OCI-LY7 (cell line): ENCODE measurements at regions not wholly inside any gene's neighbourhood (a gene's known extent, or its start where the extent isn't known, plus 50 kb on each side); places are given as distances from the start of the nearest gene placed in this dataset.

ENCODE experiments used
- BruUV-seq: library from RNA; stranded (reverse); fragments of 400-500 nt; replicated peaks from 2 replicates; lab custom pipeline; 2021; lab: Mats Ljungman, UMichigan
- CTCF ChIA-PET: fragments of 300-600 bp; sonication (Branson Sonifier 250); formaldehyde crosslinking; loops from one replicate; lab custom pipeline; 2022; ENCODE audit warnings: antibody characterized with exemption; ENCODE audit not compliant: unreplicated experiment; lab: Charles Lee
- POLR2A ChIA-PET: fragments of 300-600 bp; sonication (Branson Sonifier 250); formaldehyde crosslinking; loops from one replicate; lab custom pipeline; 2022; ENCODE audit warnings: antibody characterized with exemption; lab: Charles Lee
- DNase-seq: peaks from one replicate; pipeline ENCODE4 v3.0.0-alpha.2; 2015; ENCODE audit warnings: low spot score
- H2AFZ ChIP-seq: fragments of 200-600 bp; sonication (generic), shearing (Covaris generic); 2 replicates; pipeline ENCODE4 v1.6.1; 2014; ENCODE audit warnings: mild to moderate bottlenecking, antibody characterized with exemption, low read length, moderate library complexity
- H3K27ac ChIP-seq: fragments of 200-600 bp; sonication (generic); 2 replicates; pipeline ENCODE4 v1.5.1; 2014; ENCODE audit warnings: mixed run types, low read depth, mild to moderate bottlenecking, moderate library complexity, low read length, inconsistent platforms; ENCODE audit not compliant: poor library complexity, severe bottlenecking
- H3K36me3 ChIP-seq: fragments of 200-600 bp; sonication (generic); 2 replicates; pipeline ENCODE4 v1.6.1; 2014; ENCODE audit warnings: mild to moderate bottlenecking, antibody characterized with exemption, low read length, moderate library complexity, mixed read lengths; ENCODE audit not compliant: insufficient read depth
- H3K4me1 ChIP-seq: fragments of 200-600 bp; sonication (generic); 2 replicates; pipeline ENCODE4 v1.5.1; 2014; ENCODE audit warnings: mild to moderate bottlenecking, low read length; ENCODE audit not compliant: insufficient read depth, poor library complexity, severe bottlenecking
- H3K4me2 ChIP-seq: fragments of 200-600 bp; sonication (generic); 2 replicates; pipeline ENCODE4 v1.6.1; 2014; ENCODE audit warnings: mild to moderate bottlenecking, low read length
- H3K4me3 ChIP-seq: fragments of 200-600 bp; sonication (generic); 2 replicates; pipeline ENCODE4 v1.5.1; 2014; ENCODE audit warnings: mild to moderate bottlenecking, low read depth, low read length; ENCODE audit not compliant: poor library complexity, severe bottlenecking
- H3K79me2 ChIP-seq: fragments of 200-600 bp; sonication (generic); 2 replicates; pipeline ENCODE4 v1.6.1; 2016; ENCODE audit warnings: low read depth, mild to moderate bottlenecking, low read length, moderate library complexity, mixed read lengths; ENCODE audit not compliant: insufficient read depth
- H3K9me2 ChIP-seq: fragments of 200-600 bp; sonication (generic); 2 replicates; pipeline ENCODE4 v1.6.1; 2016; ENCODE audit warnings: mild to moderate bottlenecking, low read length, mixed read lengths; ENCODE audit not compliant: insufficient read depth
- H3K9me3 ChIP-seq: fragments of 200-600 bp; sonication (generic); 2 replicates; pipeline ENCODE4 v1.6.1; 2014; ENCODE audit warnings: mild to moderate bottlenecking, mixed run types, low read length, mixed read lengths
- H4K20me1 ChIP-seq: fragments of 200-600 bp; sonication (generic); 2 replicates; pipeline ENCODE4 v1.6.1; 2014; ENCODE audit warnings: mild to moderate bottlenecking, antibody characterized with exemption, low read length, moderate library complexity, mixed read lengths; ENCODE audit not compliant: insufficient read depth
- EZH2phosphoT487 ChIP-seq: fragments of 200-600 bp; sonication (generic); IDR thresholded peaks from 2 replicates; pipeline ENCODE4 v1.6.1; 2018; ENCODE audit warnings: low read depth, borderline replicate concordance, mild to moderate bottlenecking, mixed run types, antibody characterized with exemption, low read length, moderate library complexity, mixed read lengths
- intact Hi-C: fragments of 100-400 bp; cut with micrococcal nuclease; formaldehyde crosslinking; loops from one replicate; pipeline ENCODE4 v1.10.0; 2022; ENCODE audit not compliant: unreplicated experiment
- TF ChIP-seq, protein P1 (sequence below): fragments of 200-600 bp; sonication (generic); conservative IDR thresholded peaks from 2 replicates; pipeline ENCODE4 v1.5.1; 2014; ENCODE audit warnings: mild to moderate bottlenecking, antibody characterized with exemption, low read length, moderate library complexity, mixed read lengths

DNA sequence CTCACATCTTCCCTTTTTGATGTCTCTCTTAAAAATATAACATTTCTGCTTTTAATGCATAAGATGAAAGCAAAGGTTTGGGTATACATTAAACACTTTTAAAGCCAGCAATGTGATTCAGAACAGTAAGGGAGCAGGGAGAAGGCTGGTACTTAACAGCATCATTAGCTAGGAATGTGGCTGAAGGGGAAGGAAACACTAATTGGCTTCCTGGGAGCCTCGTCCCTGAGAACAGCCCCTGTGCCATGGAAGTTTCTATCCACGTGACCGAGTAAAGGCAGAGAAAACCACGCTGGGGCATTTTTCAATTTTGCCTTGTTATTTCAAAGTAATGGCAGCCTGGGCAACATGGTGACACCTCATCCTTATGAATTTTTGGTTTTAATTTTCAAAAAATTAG, 109.2 kb upstream of the GPC1 start:
- Histone ChIP-seq H3K9me3 (no peaks in the 10 kb centered on the region), H3K4me3 (no peak overlapping the region), H3K36me3 (no peaks in the 10 kb centered on the region), H3K79me2 (no peaks in the 10 kb centered on the region), H2AFZ (no peak overlapping the region), H3K9me2 (no peaks in the 10 kb centered on the region), H3K4me2 (no peak overlapping the region), H4K20me1 (no peaks in the 10 kb centered on the region), H3K4me1 (no peaks in the 10 kb centered on the region), H3K27ac (no peak overlapping the region)
- intact Hi-C loops = no loop called here
- BruUV-seq = no TSS peak
- ChIA-PET POLR2A (no interaction called here), CTCF (no interaction called here)
- no peak for DNase-seq
- TF ChIP-seq EZH2phosphoT487 = no peak
- TF ChIP-seq, protein P1, sequence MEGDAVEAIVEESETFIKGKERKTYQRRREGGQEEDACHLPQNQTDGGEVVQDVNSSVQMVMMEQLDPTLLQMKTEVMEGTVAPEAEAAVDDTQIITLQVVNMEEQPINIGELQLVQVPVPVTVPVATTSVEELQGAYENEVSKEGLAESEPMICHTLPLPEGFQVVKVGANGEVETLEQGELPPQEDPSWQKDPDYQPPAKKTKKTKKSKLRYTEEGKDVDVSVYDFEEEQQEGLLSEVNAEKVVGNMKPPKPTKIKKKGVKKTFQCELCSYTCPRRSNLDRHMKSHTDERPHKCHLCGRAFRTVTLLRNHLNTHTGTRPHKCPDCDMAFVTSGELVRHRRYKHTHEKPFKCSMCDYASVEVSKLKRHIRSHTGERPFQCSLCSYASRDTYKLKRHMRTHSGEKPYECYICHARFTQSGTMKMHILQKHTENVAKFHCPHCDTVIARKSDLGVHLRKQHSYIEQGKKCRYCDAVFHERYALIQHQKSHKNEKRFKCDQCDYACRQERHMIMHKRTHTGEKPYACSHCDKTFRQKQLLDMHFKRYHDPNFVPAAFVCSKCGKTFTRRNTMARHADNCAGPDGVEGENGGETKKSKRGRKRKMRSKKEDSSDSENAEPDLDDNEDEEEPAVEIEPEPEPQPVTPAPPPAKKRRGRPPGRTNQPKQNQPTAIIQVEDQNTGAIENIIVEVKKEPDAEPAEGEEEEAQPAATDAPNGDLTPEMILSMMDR = no peak

DNA sequence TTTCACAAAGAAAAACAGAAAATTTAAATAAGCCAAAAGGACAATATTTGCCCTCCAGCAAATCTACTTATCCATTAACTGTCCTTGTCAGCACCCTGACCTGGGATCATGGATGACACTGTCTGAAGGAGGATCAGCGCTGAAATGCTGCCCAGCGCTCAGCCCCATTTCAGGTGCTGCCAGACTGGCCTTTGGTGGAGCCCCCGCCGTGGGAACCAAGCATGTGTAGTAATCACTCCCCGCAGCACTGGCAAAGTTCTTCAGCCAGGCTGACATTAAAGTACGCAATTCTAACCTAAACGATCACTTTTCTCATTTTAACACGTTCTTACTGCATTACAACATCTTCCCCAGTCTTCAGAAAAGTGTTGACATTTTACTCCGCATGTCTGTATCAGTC, 108.6 kb upstream of the GPC1 start:
- H3K4me3 ChIP-seq = no peak overlapping the region
- POLR2A ChIA-PET = no interaction called here
- no TSS peak for BruUV-seq

DNA sequence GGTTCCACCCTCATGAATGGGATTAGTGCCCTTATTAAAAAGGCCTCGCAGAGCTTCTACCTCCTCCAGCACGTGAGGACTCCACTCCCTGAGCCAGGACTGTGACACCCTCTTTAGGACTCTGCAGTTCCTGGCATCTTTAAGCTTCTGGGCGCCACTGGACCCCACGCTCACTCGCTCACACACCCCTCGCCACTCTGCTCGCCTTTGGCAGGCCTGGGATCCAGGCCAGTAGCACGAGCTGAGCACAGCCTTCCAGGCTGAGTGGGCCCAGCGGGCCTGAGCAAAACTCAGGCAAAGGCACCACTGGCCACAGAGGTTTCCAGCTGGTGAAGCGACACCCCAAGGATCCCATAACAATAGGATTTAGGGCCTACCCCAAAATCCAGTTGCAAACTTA, 107.9 kb upstream of the GPC1 start:
- CTCF ChIA-PET = no interaction called here
- no TSS peak for BruUV-seq

More for the DNA sequence above, 108.6 kb upstream of the GPC1 start:
- Histone ChIP-seq H2AFZ (no peak overlapping the region), H3K27ac (no peak overlapping the region), H4K20me1 (no peaks in the 10 kb centered on the region), H3K9me2 (no peaks in the 10 kb centered on the region), H3K36me3 (no peaks in the 10 kb centered on the region), H3K79me2 (no peaks in the 10 kb centered on the region), H3K4me1 (no peaks in the 10 kb centered on the region), H3K9me3 (no peaks in the 10 kb centered on the region), H3K4me2 (no peak overlapping the region)
- DNase-seq = no peak
- CTCF ChIA-PET = no interaction called here
- intact Hi-C loops = no loop called here
- TF ChIP-seq, protein P1 = no peak
- no peak for TF ChIP-seq EZH2phosphoT487

More for the DNA sequence above, 107.9 kb upstream of the GPC1 start:
- POLR2A ChIA-PET = no interaction called here
- Histone ChIP-seq H3K4me2 (no peak overlapping the region), H3K9me2 (no peaks in the 10 kb centered on the region), H3K4me3 (no peak overlapping the region), H3K79me2 (no peaks in the 10 kb centered on the region), H3K4me1 (no peaks in the 10 kb centered on the region), H4K20me1 (no peaks in the 10 kb centered on the region), H3K36me3 (no peaks in the 10 kb centered on the region), H3K9me3 (no peaks in the 10 kb centered on the region), H3K27ac (no peak overlapping the region), H2AFZ (no peak overlapping the region)
- intact Hi-C loops = no loop called here
- no peak for DNase-seq
- TF ChIP-seq, protein P1 = no peak
- no peak for TF ChIP-seq EZH2phosphoT487
